Psoas muscle (tissue), 7 donors: ENCODE measurements at regions not wholly inside any gene's neighbourhood (a gene's known extent, or its start where the extent isn't known, plus 50 kb on each side); places are given as distances from the start of the nearest gene placed in this dataset.

Experiments
- ATAC-seq, 4 donors: fragments of 200-7000 bp; cut with Tn5 transposase; one replicate each; pipeline ENCODE4 v1.9.1; 2020; ENCODE audit warnings: moderate library complexity in 3 of 4, mild to moderate bottlenecking in 2 of 4
- DNase-seq, 2 donors: peaks; one replicate each; pipeline ENCODE4 v3.0.0-alpha.2; 2020
- H3K27ac ChIP-seq: fragments of 200-600 bp; one replicate; pipeline ENCODE4 v1.8.0; 2022
- H3K27me3 ChIP-seq, 3 donors: fragments of 200-600 bp in 1 of 3; one replicate each; pipeline versions ENCODE4 v1.6.1 to v1.8.0; 2013 to 2022; ENCODE audit warnings: low read length in 2 of 3, mild to moderate bottlenecking in 2 of 3, moderate library complexity in 1 of 3; ENCODE audit not compliant: insufficient read depth in 3 of 3
- H3K36me3 ChIP-seq, 2 donors: fragments of 200-600 bp in 1 of 2; one replicate each; pipeline versions ENCODE4 v1.6.1 to v1.8.0; 2013 to 2022; ENCODE audit warnings: low read depth in 1 of 2, mild to moderate bottlenecking in 1 of 2, moderate library complexity in 1 of 2; ENCODE audit not compliant: insufficient read depth in 1 of 2
- H3K4me1 ChIP-seq: fragments of 200-600 bp; one replicate; pipeline ENCODE4 v1.8.0; 2022
- H3K4me3 ChIP-seq: fragments of 200-600 bp; one replicate; pipeline ENCODE4 v1.8.0; 2022; ENCODE audit warnings: mild to moderate bottlenecking
- H3K9me3 ChIP-seq: fragments of 200-600 bp; one replicate; pipeline ENCODE4 v1.8.0; 2022
- CTCF ChIP-seq: fragments of 200-600 bp; IDR thresholded peaks from one replicate; pipeline ENCODE4 v1.8.0; 2022; ENCODE audit warnings: antibody characterized with exemption
- WGBS, 3 donors: extraction: QIAGEN DNeasy Blood & Tissue Kit; methylation state at CpG; one replicate each; pipeline versions ENCODE4 v1.1.6 to v1.1.7; 2013; 5-methylcytosine and 5-hydroxymethylcytosine counted together
- intact Hi-C, 2 donors: fragments of 100-400 bp; cut with DNase I; formaldehyde crosslinking; loops; one replicate each; pipeline versions ENCODE4 v1.11.0 to v1.14.2; 2022
- donor health status: healthy with polysubstance abuse.
- donor health status: DM: no; HTN: no; CAD: no; lungs with moderate emphysema.
- donor health status: Bipolar disorder and iron deficiency.
- donor health status: healthy.
- donor health status: DM: yes; HTN: yes; CAD: no.
- donor health status: DM: no; HTN: no; CAD: no.
- donor health status: DM: yes; HTN: yes; CAD: no.

GRCh38 chr10:36114141-36114540 is 472.0 kb upstream of the FZD8 start:
- DNase-seq, result no peak
- H3K4me1 ChIP-seq, result no peaks in the 10 kb centered on the region
- H3K27me3 ChIP-seq, result no peaks in the 10 kb centered on the region
- no peak overlapping the region for H3K4me3 ChIP-seq
- no peak for ATAC-seq
- WGBS, 3 donors, result 85 to 97% (median 94%) methylated on average over 1 of the region's 1 CpG
- no peaks in the 10 kb centered on the region for H3K9me3 ChIP-seq
- intact Hi-C loops, result no loop called here
- no peaks in the 10 kb centered on the region for H3K36me3 ChIP-seq
- TF ChIP-seq CTCF, result no peak
- no peak overlapping the region for H3K27ac ChIP-seq

GRCh38 chr10:36111676-36112075 is 469.6 kb upstream of the FZD8 start:
- intact Hi-C loops, result no loop called here
- 74 to 81% (median 80%) methylated on average over 2 of the region's 2 CpGs for WGBS, 3 donors
- TF ChIP-seq CTCF, result no peak
- Histone ChIP-seq H3K27ac (no peak overlapping the region), H3K4me3 (no peak overlapping the region), H3K27me3 (no peaks in the 10 kb centered on the region), H3K36me3 (no peaks in the 10 kb centered on the region), H3K4me1 (no peaks in the 10 kb centered on the region), H3K9me3 (no peaks in the 10 kb centered on the region)
- ATAC-seq (no peak), DNase-seq (no peak)

- no peaks in the 10 kb centered on the region for H3K27me3 ChIP-seq
- no peaks in the 10 kb centered on the region for H3K4me1 ChIP-seq
- H3K9me3 ChIP-seq, result no peaks in the 10 kb centered on the region
- intact Hi-C loops, result no loop called here
- WGBS, 3 donors, result 64 to 88% (median 65%) methylated on average over 1 of the region's 1 CpG
- H3K4me3 ChIP-seq, result no peak overlapping the region
- TF ChIP-seq CTCF, result no peak
- no peak overlapping the region for H3K27ac ChIP-seq
- H3K36me3 ChIP-seq, result no peaks in the 10 kb centered on the region
- DNase-seq, result no peak
- ATAC-seq, result no peak
Measured at GRCh38 chr10:36110097-36110496, 468.0 kb upstream of the FZD8 start.

- Histone ChIP-seq H3K27me3 (no peaks in the 10 kb centered on the region), H3K4me1 (no peaks in the 10 kb centered on the region), H3K27ac (no peak overlapping the region), H3K36me3 (no peaks in the 10 kb centered on the region), H3K4me3 (no peak overlapping the region), H3K9me3 (no peaks in the 10 kb centered on the region)
- WGBS, 3 donors, result 53 to 63% (median 57%) methylated on average over 3 of the region's 3 CpGs
- no peak for DNase-seq
- no peak for ATAC-seq
- intact Hi-C loops, result no loop called here
- no peak for TF ChIP-seq CTCF
Measured at GRCh38 chr10:36109399-36110023, 467.4 kb upstream of the FZD8 start.

GRCh38 chr10:36097696-36098095 is 455.6 kb upstream of the FZD8 start:
- WGBS, 3 donors, result 74 to 85% (median 78%) methylated on average over 3 of the region's 3 CpGs
- intact Hi-C loops, result no loop called here
- no peak for ATAC-seq

More at GRCh38 chr10:36097696-36098095, 455.6 kb upstream of the FZD8 start:
- Histone ChIP-seq H3K36me3 (no peaks in the 10 kb centered on the region), H3K9me3 (peaks cover 9% of the 10 kb centered on the region), H3K27ac (no peak overlapping the region), H3K27me3 (no peaks in the 10 kb centered on the region), H3K4me1 (no peaks in the 10 kb centered on the region), H3K4me3 (no peak overlapping the region)
- TF ChIP-seq CTCF, result no peak
- DNase-seq, result no peak
